Osteoblast (primary cell): ENCODE measurements at regions not wholly inside any gene's neighbourhood (a gene's known extent, or its start where the extent isn't known, plus 50 kb on each side); places are given as distances from the start of the nearest gene placed in this dataset.

Experiments
- DNase-seq: peaks from one replicate; pipeline ENCODE4 v3.0.0; 2011; ENCODE audit warnings: low spot score, mixed read lengths; ENCODE audit not compliant: insufficient read length; ENCODE audit errors: missing footprints
- H2AFZ ChIP-seq: 2 replicates; pipeline ENCODE4 v1.6.0; 2011; ENCODE audit warnings: mild to moderate bottlenecking, low read length
- H3K27ac ChIP-seq: 2 replicates; pipeline ENCODE4 v1.5.1; 2011; ENCODE audit warnings: mild to moderate bottlenecking, low read depth, low read length, moderate library complexity
- H3K27me3 ChIP-seq: 2 replicates; pipeline ENCODE4 v1.6.0; 2012; ENCODE audit warnings: mild to moderate bottlenecking, control low read depth, inconsistent platforms, low read length, moderate library complexity; ENCODE audit not compliant: insufficient read depth
- H3K36me3 ChIP-seq: 2 replicates; pipeline ENCODE4 v1.5.1; 2011; ENCODE audit warnings: mild to moderate bottlenecking, low read length, control low read depth, moderate library complexity; ENCODE audit not compliant: insufficient read depth
- H3K4me1 ChIP-seq: 2 replicates; pipeline ENCODE4 v1.5.1; 2011; ENCODE audit warnings: mild to moderate bottlenecking, low read length, control low read depth, moderate library complexity; ENCODE audit not compliant: insufficient read depth
- H3K4me2 ChIP-seq: 2 replicates; pipeline ENCODE4 v1.6.0; 2011; ENCODE audit warnings: mild to moderate bottlenecking, low read length; ENCODE audit not compliant: insufficient read depth
- H3K4me3 ChIP-seq: fragments of 200-600 bp; sonication (generic); 3 replicates; pipeline ENCODE4 v1.5.1; 2012; ENCODE audit warnings: mild to moderate bottlenecking, low read length, inconsistent platforms; ENCODE audit not compliant: insufficient read depth
- H3K79me2 ChIP-seq: 2 replicates; pipeline ENCODE4 v1.6.0; 2012; ENCODE audit warnings: mild to moderate bottlenecking, low read length, control low read depth, inconsistent platforms; ENCODE audit not compliant: insufficient read depth
- H3K9me3 ChIP-seq: 2 replicates; pipeline ENCODE4 v1.5.1; 2011; ENCODE audit warnings: low read depth, low read length, control low read depth
- H4K20me1 ChIP-seq: 2 replicates; pipeline ENCODE4 v1.6.0; 2012; ENCODE audit warnings: mild to moderate bottlenecking, low read length, control low read depth; ENCODE audit not compliant: insufficient read depth
- CTCF ChIP-seq: IDR thresholded peaks from 2 replicates; pipeline ENCODE4 v1.5.1; 2011; ENCODE audit warnings: mild to moderate bottlenecking, low read depth, low read length, moderate library complexity; ENCODE audit errors: extremely low read depth

GRCh38 chr10:8566737-8567136 is 512.2 kb downstream of the GATA3 start:
- H3K4me2 ChIP-seq: no peak overlapping the region
- no peaks in the 10 kb centered on the region for H3K36me3 ChIP-seq
- H4K20me1 ChIP-seq: no peaks in the 10 kb centered on the region
- DNase-seq: no peak
- no peaks in the 10 kb centered on the region for H3K9me3 ChIP-seq
- H2AFZ ChIP-seq: no peak overlapping the region
- no peaks in the 10 kb centered on the region for H3K27me3 ChIP-seq
- H3K27ac ChIP-seq: no peak overlapping the region
- H3K79me2 ChIP-seq: no peaks in the 10 kb centered on the region
- no peak for TF ChIP-seq CTCF
- H3K4me3 ChIP-seq: no peak overlapping the region
- H3K4me1 ChIP-seq: no peaks in the 10 kb centered on the region

DNA sequence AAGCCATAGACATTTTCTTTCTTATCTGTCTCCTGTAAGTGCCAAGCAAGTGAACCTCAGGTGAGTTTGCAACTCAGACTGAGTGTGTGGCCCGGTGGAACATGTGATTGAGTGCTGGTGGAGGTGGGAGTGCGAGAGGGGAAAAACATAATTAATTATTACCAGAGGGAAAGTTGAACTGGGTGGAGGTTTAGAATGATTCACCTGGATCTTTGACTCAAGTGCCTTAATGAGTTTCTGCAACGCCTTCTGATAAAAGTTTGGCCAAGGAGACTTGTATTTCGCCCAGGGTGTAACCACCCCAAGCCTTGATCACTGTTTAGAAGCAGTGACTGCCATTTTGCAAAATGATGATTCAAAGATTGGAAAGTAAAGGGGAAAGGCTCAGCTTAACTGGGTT is 513.9 kb downstream of the GATA3 start:
- no peaks in the 10 kb centered on the region for H3K36me3 ChIP-seq
- H3K79me2 ChIP-seq: no peaks in the 10 kb centered on the region
- no peak for DNase-seq
- no peak overlapping the region for H3K27ac ChIP-seq
- no peak for TF ChIP-seq CTCF
- H3K4me2 ChIP-seq: no peak overlapping the region
- H3K4me1 ChIP-seq: no peaks in the 10 kb centered on the region
- no peak overlapping the region for H3K4me3 ChIP-seq
- no peak overlapping the region for H2AFZ ChIP-seq
- no peaks in the 10 kb centered on the region for H3K27me3 ChIP-seq
- H4K20me1 ChIP-seq: no peaks in the 10 kb centered on the region
- H3K9me3 ChIP-seq: no peaks in the 10 kb centered on the region

- no peak overlapping the region for H3K4me2 ChIP-seq
- H3K27ac ChIP-seq: no peak overlapping the region
- H3K4me3 ChIP-seq: no peak overlapping the region
- H2AFZ ChIP-seq: no peak overlapping the region
- no peaks in the 10 kb centered on the region for H3K27me3 ChIP-seq
- H4K20me1 ChIP-seq: no peaks in the 10 kb centered on the region
- H3K36me3 ChIP-seq: no peaks in the 10 kb centered on the region
- DNase-seq: no peak
- TF ChIP-seq CTCF: no peak
- H3K79me2 ChIP-seq: no peaks in the 10 kb centered on the region
- H3K4me1 ChIP-seq: no peaks in the 10 kb centered on the region
- H3K9me3 ChIP-seq: peaks cover 2% of the 10 kb centered on the region
These were observed 521.1 kb downstream of the GATA3 start for GRCh38 chr10:8575620-8576019.

GRCh38 chr10:8576281-8576680 is 521.8 kb downstream of the GATA3 start:
- no peaks in the 10 kb centered on the region for H3K27me3 ChIP-seq
- no peaks in the 10 kb centered on the region for H3K4me1 ChIP-seq
- peaks cover 2% of the 10 kb centered on the region for H3K9me3 ChIP-seq
- no peak overlapping the region for H3K4me3 ChIP-seq
- DNase-seq: no peak
- no peaks in the 10 kb centered on the region for H3K79me2 ChIP-seq
- TF ChIP-seq CTCF: no peak
- H3K27ac ChIP-seq: no peak overlapping the region
- no peaks in the 10 kb centered on the region for H4K20me1 ChIP-seq
- no peak overlapping the region for H2AFZ ChIP-seq
- no peak overlapping the region for H3K4me2 ChIP-seq
- H3K36me3 ChIP-seq: no peaks in the 10 kb centered on the region
